HG02884 (cell line): ENCODE measurements at regions not wholly inside any gene's neighbourhood (a gene's known extent, or its start where the extent isn't known, plus 50 kb on each side); places are given as distances from the start of the nearest gene placed in this dataset.
A peak's percentile ranks its signal among the peaks of the same experiment; 100 is the strongest.

ENCODE experiments used
- ATAC-seq: cut with Tn5 transposase; IDR thresholded peaks from one replicate; pipeline ENCODE4 v1.9.1; 2021; ENCODE audit warnings: mild to moderate bottlenecking, moderate library complexity; ENCODE audit not compliant: unreplicated experiment

- no peak for ATAC-seq
These were observed 194.4 kb downstream of the BMP7 start for GRCh38 chr20:57071954-57072583.

GRCh38 chr20:57073402-57073801 is 193.0 kb downstream of the BMP7 start:
- ATAC-seq: no peak

GRCh38 chr20:57074386-57074785 is 192.1 kb downstream of the BMP7 start:
- no peak for ATAC-seq

GRCh38 chr20:57075181-57075580 is 191.3 kb downstream of the BMP7 start:
- ATAC-seq: no peak

GRCh38 chr20:57075603-57076002 is 190.8 kb downstream of the BMP7 start:
- ATAC-seq: no peak

- no peak for ATAC-seq
These were observed 190.2 kb downstream of the BMP7 start for GRCh38 chr20:57076152-57076652.

- no peak for ATAC-seq
These were observed 189.5 kb downstream of the BMP7 start for GRCh38 chr20:57076951-57077350.

GRCh38 chr20:57078116-57078515 is 188.3 kb downstream of the BMP7 start:
- no peak for ATAC-seq

GRCh38 chr20:57079031-57080005 is 187.1 kb downstream of the BMP7 start:
- ATAC-seq: no peak

GRCh38 chr20:57080796-57081195 is 185.6 kb downstream of the BMP7 start:
- no peak for ATAC-seq

- ATAC-seq: no peak
These were observed 184.0 kb downstream of the BMP7 start for GRCh38 chr20:57082357-57082945.

- no peak for ATAC-seq
These were observed 183.4 kb downstream of the BMP7 start for GRCh38 chr20:57083072-57083471.

GRCh38 chr20:57086066-57086465 is 180.4 kb downstream of the BMP7 start:
- no peak for ATAC-seq

- ATAC-seq: no peak
These were observed 179.3 kb downstream of the BMP7 start for GRCh38 chr20:57087102-57087501.

- ATAC-seq: no peak
These were observed 178.7 kb downstream of the BMP7 start for GRCh38 chr20:57087705-57088104.

GRCh38 chr20:57088436-57088835 is 178.0 kb downstream of the BMP7 start:
- no peak for ATAC-seq

GRCh38 chr20:57089699-57090144 is 176.7 kb downstream of the BMP7 start:
- peak; percentile 54 for ATAC-seq

GRCh38 chr20:57090590-57091560 is 175.6 kb downstream of the BMP7 start:
- ATAC-seq: no peak

GRCh38 chr20:57091748-57092111 is 174.7 kb downstream of the BMP7 start:
- ATAC-seq: no peak

GRCh38 chr20:57092112-57092899 is 174.1 kb downstream of the BMP7 start:
- ATAC-seq: no peak
